HL-60 (cell line): ENCODE measurements at regions not wholly inside any gene's neighbourhood (a gene's known extent, or its start where the extent isn't known, plus 50 kb on each side); places are given as distances from the start of the nearest gene placed in this dataset.
"Not testable (repeated sequence)": the region's sequence is repeated elsewhere in the genome, so short reads cannot be mapped to it uniquely, and the experiment has no call there.

Experiments used
- DNase-seq, 2 experiments: peaks; one replicate each; pipeline ENCODE4 v3.0.0-alpha.2; 2010 to 2020; ENCODE audit warnings: low read depth in 1 of 2, low spot score in 1 of 2
- H3K27ac ChIP-seq: fragments of 250-450 bp; sonication (Bioruptor Pico); replicated peaks from 2 replicates; pipeline ENCODE4 v1.5.1; 2020; ENCODE audit warnings: mild to moderate bottlenecking, moderate library complexity
- H3K27me3 ChIP-seq: fragments of 250-450 bp; sonication (Bioruptor Pico); 2 replicates; pipeline ENCODE4 v1.5.1; 2021; ENCODE audit warnings: mild to moderate bottlenecking, moderate library complexity; ENCODE audit not compliant: insufficient read depth, poor library complexity, severe bottlenecking
- H3K4me3 ChIP-seq: replicated peaks from 2 replicates; pipeline ENCODE4 v1.5.1; 2011; ENCODE audit warnings: mild to moderate bottlenecking, control low read depth, low read length; ENCODE audit not compliant: insufficient read depth
- GABPA ChIP-seq: IDR thresholded peaks from 2 replicates; pipeline ENCODE4 v1.6.1; 2012; ENCODE audit warnings: low read depth
- POLR2AphosphoS5 ChIP-seq: IDR thresholded peaks from 2 replicates; pipeline ENCODE4 v1.6.1; 2012; ENCODE audit warnings: low read depth
- SPI1 ChIP-seq: IDR thresholded peaks from 2 replicates; pipeline ENCODE4 v1.6.1; 2012; ENCODE audit warnings: low read depth, mild to moderate bottlenecking, borderline replicate concordance
- TF ChIP-seq, protein P1 (sequence below): IDR thresholded peaks from 2 replicates; pipeline ENCODE4 v1.6.1; 2012; ENCODE audit warnings: low read depth; ENCODE audit not compliant: insufficient replicate concordance
- TF ChIP-seq, protein P2 (sequence below): IDR thresholded peaks from one replicate; pipeline ENCODE4 v1.5.1; 2011; ENCODE audit warnings: low read length, control low read depth, inconsistent platforms; ENCODE audit not compliant: insufficient read depth

DNA sequence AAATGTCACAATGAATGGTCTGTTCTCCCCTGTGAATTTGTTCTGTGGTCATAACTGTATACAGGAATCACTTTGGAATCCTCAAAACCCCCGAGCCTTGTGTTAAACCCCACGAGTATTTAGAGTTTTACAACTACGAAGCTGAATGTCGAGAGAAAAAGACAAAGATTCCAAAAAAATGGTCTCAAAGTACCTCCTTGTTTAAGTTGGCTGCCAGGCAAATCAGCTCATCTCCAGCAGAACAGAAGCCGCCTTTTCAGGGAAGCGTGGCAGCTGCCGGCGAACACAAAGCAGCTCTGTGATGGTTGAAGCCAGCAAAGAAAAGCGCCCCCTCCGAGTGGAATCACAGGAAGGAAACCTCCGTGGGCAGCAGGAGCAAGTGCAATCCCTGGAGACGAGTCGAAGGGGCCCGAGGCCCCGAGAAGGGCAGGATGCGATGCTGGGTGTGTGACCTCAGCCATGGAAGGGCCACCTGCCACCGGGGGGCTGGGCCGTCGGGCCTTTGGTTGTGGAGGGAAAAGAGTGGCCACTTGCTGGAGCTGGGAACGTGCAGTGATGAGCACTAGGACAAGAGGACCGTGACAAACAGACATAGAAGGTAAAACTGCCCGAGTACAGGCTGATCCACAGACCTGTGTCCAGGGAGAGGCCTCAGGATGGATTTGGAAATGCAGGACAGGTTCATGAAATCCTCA lies 706.4 kb downstream of the SEMA5A start:
- Histone ChIP-seq H3K27ac (no peak overlapping the region), H3K4me3 (no peak overlapping the region), H3K27me3 (no peaks in the 10 kb centered on the region)
- TF ChIP-seq, protein P1, sequence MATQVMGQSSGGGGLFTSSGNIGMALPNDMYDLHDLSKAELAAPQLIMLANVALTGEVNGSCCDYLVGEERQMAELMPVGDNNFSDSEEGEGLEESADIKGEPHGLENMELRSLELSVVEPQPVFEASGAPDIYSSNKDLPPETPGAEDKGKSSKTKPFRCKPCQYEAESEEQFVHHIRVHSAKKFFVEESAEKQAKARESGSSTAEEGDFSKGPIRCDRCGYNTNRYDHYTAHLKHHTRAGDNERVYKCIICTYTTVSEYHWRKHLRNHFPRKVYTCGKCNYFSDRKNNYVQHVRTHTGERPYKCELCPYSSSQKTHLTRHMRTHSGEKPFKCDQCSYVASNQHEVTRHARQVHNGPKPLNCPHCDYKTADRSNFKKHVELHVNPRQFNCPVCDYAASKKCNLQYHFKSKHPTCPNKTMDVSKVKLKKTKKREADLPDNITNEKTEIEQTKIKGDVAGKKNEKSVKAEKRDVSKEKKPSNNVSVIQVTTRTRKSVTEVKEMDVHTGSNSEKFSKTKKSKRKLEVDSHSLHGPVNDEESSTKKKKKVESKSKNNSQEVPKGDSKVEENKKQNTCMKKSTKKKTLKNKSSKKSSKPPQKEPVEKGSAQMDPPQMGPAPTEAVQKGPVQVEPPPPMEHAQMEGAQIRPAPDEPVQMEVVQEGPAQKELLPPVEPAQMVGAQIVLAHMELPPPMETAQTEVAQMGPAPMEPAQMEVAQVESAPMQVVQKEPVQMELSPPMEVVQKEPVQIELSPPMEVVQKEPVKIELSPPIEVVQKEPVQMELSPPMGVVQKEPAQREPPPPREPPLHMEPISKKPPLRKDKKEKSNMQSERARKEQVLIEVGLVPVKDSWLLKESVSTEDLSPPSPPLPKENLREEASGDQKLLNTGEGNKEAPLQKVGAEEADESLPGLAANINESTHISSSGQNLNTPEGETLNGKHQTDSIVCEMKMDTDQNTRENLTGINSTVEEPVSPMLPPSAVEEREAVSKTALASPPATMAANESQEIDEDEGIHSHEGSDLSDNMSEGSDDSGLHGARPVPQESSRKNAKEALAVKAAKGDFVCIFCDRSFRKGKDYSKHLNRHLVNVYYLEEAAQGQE, result no peak
- DNase-seq, result no peak

DNA sequence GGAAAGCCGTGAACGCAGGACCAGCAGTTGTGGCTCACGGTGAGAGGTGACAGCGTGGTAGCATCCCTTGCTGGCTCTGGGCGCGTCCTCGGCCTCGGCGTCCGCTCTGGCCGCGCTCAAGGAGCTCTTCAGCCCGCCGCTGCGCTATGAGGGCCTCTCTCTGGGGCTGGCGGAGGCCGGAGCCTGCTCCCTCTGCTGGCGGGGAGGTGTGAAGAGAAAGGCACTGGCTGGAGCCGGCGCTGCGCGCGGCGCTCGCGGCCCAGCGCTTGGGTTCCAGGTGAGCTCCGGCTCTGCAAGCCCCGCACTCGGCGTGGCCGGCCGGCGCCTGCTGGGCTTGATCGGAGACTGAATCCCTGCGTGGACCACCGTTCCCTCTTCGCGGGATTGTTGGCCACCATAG lies 705.6 kb downstream of the SEMA5A start:
- no peak for DNase-seq
- H3K27me3 ChIP-seq, result no peaks in the 10 kb centered on the region
- H3K4me3 ChIP-seq, result no peak overlapping the region
- TF ChIP-seq POLR2AphosphoS5 (no peak), GABPA (no peak), SPI1 (no peak)
- TF ChIP-seq, protein P2, sequence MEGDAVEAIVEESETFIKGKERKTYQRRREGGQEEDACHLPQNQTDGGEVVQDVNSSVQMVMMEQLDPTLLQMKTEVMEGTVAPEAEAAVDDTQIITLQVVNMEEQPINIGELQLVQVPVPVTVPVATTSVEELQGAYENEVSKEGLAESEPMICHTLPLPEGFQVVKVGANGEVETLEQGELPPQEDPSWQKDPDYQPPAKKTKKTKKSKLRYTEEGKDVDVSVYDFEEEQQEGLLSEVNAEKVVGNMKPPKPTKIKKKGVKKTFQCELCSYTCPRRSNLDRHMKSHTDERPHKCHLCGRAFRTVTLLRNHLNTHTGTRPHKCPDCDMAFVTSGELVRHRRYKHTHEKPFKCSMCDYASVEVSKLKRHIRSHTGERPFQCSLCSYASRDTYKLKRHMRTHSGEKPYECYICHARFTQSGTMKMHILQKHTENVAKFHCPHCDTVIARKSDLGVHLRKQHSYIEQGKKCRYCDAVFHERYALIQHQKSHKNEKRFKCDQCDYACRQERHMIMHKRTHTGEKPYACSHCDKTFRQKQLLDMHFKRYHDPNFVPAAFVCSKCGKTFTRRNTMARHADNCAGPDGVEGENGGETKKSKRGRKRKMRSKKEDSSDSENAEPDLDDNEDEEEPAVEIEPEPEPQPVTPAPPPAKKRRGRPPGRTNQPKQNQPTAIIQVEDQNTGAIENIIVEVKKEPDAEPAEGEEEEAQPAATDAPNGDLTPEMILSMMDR, result no peak
- TF ChIP-seq, protein P1, result no peak
- no peak overlapping the region for H3K27ac ChIP-seq

DNA sequence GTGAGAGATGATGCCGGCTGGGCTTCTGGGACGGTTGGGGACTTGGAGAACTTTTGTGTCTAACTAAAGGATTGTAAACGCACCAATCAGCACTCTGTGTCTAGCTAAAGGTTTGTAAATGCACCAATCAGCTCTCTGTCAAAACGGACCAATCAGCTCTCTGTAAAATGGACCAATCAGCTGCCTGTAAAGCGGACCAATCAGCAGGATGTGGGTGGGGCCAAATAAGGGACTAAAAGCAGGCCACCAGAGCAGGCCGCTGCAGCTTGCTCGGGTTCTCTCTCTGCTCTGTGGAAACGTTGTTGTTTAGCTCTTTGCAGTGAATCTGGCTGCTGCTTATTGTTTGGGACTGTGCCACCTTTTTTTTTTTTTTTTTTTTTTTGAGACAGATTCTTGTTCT lies 705.1 kb downstream of the SEMA5A start:
- not testable (repeated sequence) for H3K4me3 ChIP-seq, H3K27me3 ChIP-seq, DNase-seq, H3K27ac ChIP-seq

DNA sequence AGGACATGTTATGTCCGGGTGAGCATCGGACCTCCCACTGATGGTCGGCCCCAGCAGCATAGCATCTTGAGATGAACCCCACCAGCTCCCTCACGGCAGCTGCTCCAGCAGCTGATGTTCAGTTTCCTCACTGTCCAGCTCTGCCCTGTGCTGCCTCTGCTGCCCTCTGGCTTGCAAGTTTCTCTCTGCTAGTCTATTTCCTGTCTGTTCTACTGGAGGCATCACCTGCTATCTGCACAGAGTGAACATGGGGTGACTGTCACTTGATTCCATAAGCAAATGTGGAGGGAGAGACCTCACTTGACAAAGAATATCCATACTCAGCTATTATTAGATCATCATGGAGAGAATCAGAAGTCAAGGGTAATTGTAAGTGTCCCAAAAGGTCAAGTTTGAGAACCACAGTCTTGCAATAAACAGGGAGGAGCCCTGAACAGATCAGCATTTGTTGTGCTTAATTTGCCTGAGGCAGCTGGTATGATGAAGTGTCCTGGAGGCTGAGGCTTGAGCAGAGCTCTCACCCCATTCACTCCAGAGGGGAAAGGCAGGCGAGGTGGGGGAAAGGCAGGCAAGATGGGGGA lies 702.8 kb downstream of the SEMA5A start:
- Histone ChIP-seq H3K4me3 (no peak overlapping the region), H3K27me3 (no peaks in the 10 kb centered on the region), H3K27ac (no peak overlapping the region)
- no peak for DNase-seq
- TF ChIP-seq, protein P1, result no peak
- TF ChIP-seq SPI1 (no peak), GABPA (no peak), POLR2AphosphoS5 (no peak)
- TF ChIP-seq, protein P2, result no peak
